ENCODE measurements at regions not wholly inside any gene's neighbourhood (a gene's known extent, or its start where the extent isn't known, plus 50 kb on each side); places are given as distances from the start of the nearest gene placed in this dataset.

DNA sequence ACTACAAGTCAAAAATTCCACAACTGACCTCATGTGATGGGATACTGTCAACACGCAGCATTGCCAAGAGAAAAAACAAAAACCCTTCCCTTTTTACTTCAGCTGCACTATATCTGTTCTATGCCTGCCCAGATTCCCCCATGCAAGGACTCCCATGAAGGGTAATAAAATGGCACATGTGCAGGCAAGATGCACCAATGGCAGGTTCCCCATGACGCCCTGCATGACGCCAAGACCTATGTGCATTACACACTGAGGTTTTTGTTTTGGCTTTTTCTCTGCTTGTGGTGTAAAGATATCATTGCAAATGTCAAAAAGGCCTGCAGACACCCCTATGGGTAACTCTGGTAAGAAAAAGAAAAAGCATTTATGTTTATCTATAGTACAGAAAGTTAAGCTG lies 403.4 kb downstream of the HDGFL1 start:
- TF ChIP-seq EZH2phosphoT487 (IDR thresholded peaks at IDR 0.05; ENCODE audit: borderline replicate concordance): no peak
- TF ChIP-seq, protein P1, sequence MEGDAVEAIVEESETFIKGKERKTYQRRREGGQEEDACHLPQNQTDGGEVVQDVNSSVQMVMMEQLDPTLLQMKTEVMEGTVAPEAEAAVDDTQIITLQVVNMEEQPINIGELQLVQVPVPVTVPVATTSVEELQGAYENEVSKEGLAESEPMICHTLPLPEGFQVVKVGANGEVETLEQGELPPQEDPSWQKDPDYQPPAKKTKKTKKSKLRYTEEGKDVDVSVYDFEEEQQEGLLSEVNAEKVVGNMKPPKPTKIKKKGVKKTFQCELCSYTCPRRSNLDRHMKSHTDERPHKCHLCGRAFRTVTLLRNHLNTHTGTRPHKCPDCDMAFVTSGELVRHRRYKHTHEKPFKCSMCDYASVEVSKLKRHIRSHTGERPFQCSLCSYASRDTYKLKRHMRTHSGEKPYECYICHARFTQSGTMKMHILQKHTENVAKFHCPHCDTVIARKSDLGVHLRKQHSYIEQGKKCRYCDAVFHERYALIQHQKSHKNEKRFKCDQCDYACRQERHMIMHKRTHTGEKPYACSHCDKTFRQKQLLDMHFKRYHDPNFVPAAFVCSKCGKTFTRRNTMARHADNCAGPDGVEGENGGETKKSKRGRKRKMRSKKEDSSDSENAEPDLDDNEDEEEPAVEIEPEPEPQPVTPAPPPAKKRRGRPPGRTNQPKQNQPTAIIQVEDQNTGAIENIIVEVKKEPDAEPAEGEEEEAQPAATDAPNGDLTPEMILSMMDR (conservative IDR thresholded peaks at IDR 0.05; ENCODE audit: low read length): no peak

All from Loucy (cell line).